Vagina (tissue), 2 donors: ENCODE measurements at regions not wholly inside any gene's neighbourhood (a gene's known extent, or its start where the extent isn't known, plus 50 kb on each side); places are given as distances from the start of the nearest gene placed in this dataset.

Experiments used
- DNase-seq, 2 donors: peaks; one replicate each; pipeline ENCODE4 v3.0.0-alpha.2; 2017; ENCODE audit errors: extremely low spot score in 2 of 2
- H3K27ac ChIP-seq: fragments of 200-600 bp; sonication (generic); one replicate; pipeline ENCODE4 v1.5.1; 2019
- H3K27me3 ChIP-seq: fragments of 200-600 bp; sonication (generic); one replicate; pipeline ENCODE4 v1.5.1; 2019
- H3K36me3 ChIP-seq, 2 donors: fragments of 200-600 bp; sonication (generic); one replicate each; pipeline ENCODE4 v1.5.1; 2017 to 2019
- H3K4me1 ChIP-seq: fragments of 200-600 bp; sonication (generic); one replicate; pipeline ENCODE4 v1.5.1; 2019
- H3K4me3 ChIP-seq, 2 donors: fragments of 200-600 bp; sonication (generic); 1 replicate in 1 of 2; 2 replicates in 1 of 2; pipeline ENCODE4 v1.5.1; 2016 to 2019
- H3K9me3 ChIP-seq: fragments of 200-600 bp; sonication (generic); one replicate; pipeline ENCODE4 v1.5.1; 2019
- POLR2A ChIP-seq, 2 donors: fragments of 450-650 bp; IDR thresholded peaks; one replicate each; pipeline ENCODE4 v1.6.1; 2017; ENCODE audit warnings: antibody characterized with exemption in 2 of 2, mild to moderate bottlenecking in 2 of 2, moderate library complexity in 2 of 2
- POLR2AphosphoS5 ChIP-seq, 2 donors: sonication (generic); formaldehyde crosslinking; IDR thresholded peaks; one replicate each; pipeline ENCODE4 v1.9.0; 2017; ENCODE audit warnings: antibody characterized with exemption in 2 of 2, mild to moderate bottlenecking in 2 of 2, low read depth in 1 of 2; ENCODE audit not compliant: insufficient read depth in 1 of 2
- intact Hi-C: fragments of 100-400 bp; cut with DNase I; formaldehyde crosslinking; loops from one replicate; pipeline ENCODE4 v1.15.1; 2023
- TF ChIP-seq, protein P1 (sequence below), 3 experiments: fragments of 450-650 bp in 2 of 3; fragments of 200-600 bp in 1 of 3; sonication (generic) in 1 of 3; IDR thresholded peaks; one replicate each; pipeline ENCODE4 v1.5.1; 2017 to 2019; ENCODE audit warnings: antibody characterized with exemption in 3 of 3, mild to moderate bottlenecking in 2 of 3, moderate library complexity in 2 of 3

DNA sequence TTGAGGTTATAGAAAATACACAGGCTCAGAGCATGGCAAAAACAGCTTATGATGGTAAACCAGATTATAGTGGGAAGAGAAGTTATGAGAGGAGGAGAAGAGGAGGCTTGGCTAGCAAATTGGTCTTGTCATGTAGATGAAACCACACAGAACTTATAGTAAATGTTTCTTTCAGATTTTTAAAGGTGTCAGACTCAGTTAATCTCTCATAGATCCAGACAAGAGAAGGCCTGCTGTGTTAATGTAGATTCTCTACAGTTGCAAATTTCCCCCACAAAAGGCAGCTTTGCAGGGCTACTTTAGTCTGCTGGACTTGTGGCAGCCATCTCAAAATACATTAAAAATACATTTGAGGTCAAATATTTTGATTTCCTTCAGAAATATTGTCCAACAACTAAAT is 1731.7 kb downstream of the ARAP2 start:
- Histone ChIP-seq H3K9me3 (no peaks in the 10 kb centered on the region), H3K4me3 (no peak overlapping the region), H3K4me1 (no peaks in the 10 kb centered on the region), H3K36me3 (no peaks in the 10 kb centered on the region), H3K27me3 (no peaks in the 10 kb centered on the region), H3K27ac (no peak overlapping the region)
- intact Hi-C loops: no loop called here
- DNase-seq: no peak
- TF ChIP-seq, protein P1, sequence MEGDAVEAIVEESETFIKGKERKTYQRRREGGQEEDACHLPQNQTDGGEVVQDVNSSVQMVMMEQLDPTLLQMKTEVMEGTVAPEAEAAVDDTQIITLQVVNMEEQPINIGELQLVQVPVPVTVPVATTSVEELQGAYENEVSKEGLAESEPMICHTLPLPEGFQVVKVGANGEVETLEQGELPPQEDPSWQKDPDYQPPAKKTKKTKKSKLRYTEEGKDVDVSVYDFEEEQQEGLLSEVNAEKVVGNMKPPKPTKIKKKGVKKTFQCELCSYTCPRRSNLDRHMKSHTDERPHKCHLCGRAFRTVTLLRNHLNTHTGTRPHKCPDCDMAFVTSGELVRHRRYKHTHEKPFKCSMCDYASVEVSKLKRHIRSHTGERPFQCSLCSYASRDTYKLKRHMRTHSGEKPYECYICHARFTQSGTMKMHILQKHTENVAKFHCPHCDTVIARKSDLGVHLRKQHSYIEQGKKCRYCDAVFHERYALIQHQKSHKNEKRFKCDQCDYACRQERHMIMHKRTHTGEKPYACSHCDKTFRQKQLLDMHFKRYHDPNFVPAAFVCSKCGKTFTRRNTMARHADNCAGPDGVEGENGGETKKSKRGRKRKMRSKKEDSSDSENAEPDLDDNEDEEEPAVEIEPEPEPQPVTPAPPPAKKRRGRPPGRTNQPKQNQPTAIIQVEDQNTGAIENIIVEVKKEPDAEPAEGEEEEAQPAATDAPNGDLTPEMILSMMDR (IDR thresholded peaks at IDR 0.05): no peak

DNA sequence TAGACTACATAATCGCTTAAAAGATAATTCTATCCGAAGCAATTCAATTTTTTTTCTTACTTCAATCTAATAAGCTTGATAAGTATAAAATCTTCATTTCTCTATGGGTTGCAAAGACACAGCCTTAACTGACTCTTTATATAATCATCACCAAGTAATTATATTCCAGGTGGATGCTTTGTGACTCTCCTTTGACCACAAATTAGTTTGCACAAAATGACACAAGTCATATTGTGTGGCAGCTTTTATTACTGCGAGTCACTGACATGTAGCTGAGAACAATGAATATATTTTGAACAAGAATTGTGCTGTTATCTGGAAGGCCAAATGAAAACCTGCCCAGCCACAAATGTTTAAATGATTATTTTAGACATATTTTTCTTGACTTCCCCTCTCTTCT is 1727.8 kb downstream of the ARAP2 start:
- Histone ChIP-seq H3K27ac (no peak overlapping the region), H3K36me3 (no peaks in the 10 kb centered on the region), H3K27me3 (no peaks in the 10 kb centered on the region), H3K9me3 (no peaks in the 10 kb centered on the region), H3K4me1 (no peaks in the 10 kb centered on the region), H3K4me3 (no peak overlapping the region)
- TF ChIP-seq POLR2A (IDR thresholded peaks at IDR 0.05): no peak
- TF ChIP-seq, protein P1 (IDR thresholded peaks at IDR 0.05): no peak
- TF ChIP-seq POLR2AphosphoS5 (IDR thresholded peaks at IDR 0.05; ENCODE audit: insufficient read depth in 1 of 2, low read depth in 1 of 2): no peak
- no peak for DNase-seq
- intact Hi-C loops: no loop called here

DNA sequence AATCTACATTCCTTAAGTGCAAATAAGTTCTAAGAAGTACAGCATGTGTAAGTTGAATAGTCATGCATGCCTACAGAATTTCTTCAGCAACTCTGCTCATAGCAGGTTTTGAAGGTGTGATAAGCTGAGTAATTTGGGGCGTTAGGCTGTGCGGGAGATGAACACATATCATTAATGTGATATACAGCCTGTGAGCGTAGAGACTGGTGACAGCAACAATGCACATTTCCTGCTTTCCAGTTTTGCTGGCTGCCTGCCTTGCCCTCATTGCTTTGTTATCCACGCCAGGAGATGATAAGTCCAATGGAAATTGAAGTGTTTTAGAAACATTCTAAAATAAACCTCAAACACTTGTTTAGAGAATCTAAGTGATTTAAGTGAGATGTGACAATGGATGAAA is 1709.4 kb downstream of the ARAP2 start:
- Histone ChIP-seq H3K27me3 (no peaks in the 10 kb centered on the region), H3K9me3 (no peaks in the 10 kb centered on the region), H3K4me1 (no peaks in the 10 kb centered on the region), H3K27ac (no peak overlapping the region), H3K36me3 (no peaks in the 10 kb centered on the region), H3K4me3 (no peak overlapping the region)
- TF ChIP-seq, protein P1 (IDR thresholded peaks at IDR 0.05): no peak
- intact Hi-C loops: no loop called here
- DNase-seq: no peak

DNA sequence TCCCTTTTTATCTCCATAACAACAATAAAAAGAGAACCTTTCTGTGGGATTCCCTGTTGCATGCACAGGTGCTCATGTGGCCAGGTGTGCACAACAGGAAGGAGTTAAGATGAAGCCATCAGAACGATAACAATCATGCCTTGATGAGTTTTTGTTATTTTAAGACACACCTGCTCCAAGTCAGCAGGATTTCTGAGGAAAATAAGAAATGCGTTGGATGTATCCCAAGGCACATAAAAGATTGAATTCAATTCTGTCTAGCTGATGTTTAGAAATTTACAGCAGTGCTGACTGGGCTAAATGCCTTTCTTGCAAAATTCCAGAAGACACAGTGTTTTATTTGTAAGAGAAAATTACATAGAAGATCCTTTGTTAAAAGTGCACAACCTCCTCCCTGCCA is 1678.2 kb downstream of the ARAP2 start:
- H3K9me3 ChIP-seq: no peaks in the 10 kb centered on the region
- no peaks in the 10 kb centered on the region for H3K27me3 ChIP-seq
- no peaks in the 10 kb centered on the region for H3K36me3 ChIP-seq
- TF ChIP-seq POLR2A (IDR thresholded peaks at IDR 0.05) (no peak), POLR2AphosphoS5 (IDR thresholded peaks at IDR 0.05; ENCODE audit: insufficient read depth in 1 of 2, low read depth in 1 of 2) (no peak)
- TF ChIP-seq, protein P1 (IDR thresholded peaks at IDR 0.05): no peak
- no peak overlapping the region for H3K27ac ChIP-seq
- intact Hi-C loops: no loop called here
- no peaks in the 10 kb centered on the region for H3K4me1 ChIP-seq
- DNase-seq: no peak
- no peak overlapping the region for H3K4me3 ChIP-seq

DNA sequence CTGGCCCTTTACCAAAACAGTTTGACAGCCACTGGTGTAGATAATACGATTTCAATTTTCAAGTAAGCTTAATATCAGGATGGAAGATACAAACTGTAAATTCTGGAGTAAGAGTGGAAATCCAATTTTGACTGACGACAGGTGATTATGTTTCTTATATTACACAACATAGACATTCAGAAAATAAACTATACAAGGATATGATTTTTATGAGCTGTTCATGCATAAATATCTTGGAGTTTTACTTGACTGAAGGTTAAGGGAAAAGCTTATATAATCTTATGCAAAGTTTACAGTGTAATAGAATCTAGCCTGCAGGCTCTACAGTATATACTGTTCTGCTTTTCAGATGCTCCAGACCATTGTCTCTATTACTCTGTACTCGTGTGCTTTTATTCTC is 1672.3 kb downstream of the ARAP2 start:
- Histone ChIP-seq H3K27ac (no peak overlapping the region), H3K9me3 (no peaks in the 10 kb centered on the region), H3K27me3 (no peaks in the 10 kb centered on the region), H3K36me3 (no peaks in the 10 kb centered on the region), H3K4me3 (no peak overlapping the region), H3K4me1 (no peaks in the 10 kb centered on the region)
- intact Hi-C loops: no loop called here
- no peak for DNase-seq
- no peak for TF ChIP-seq POLR2AphosphoS5 (IDR thresholded peaks at IDR 0.05; ENCODE audit: insufficient read depth in 1 of 2, low read depth in 1 of 2)
- TF ChIP-seq POLR2A (IDR thresholded peaks at IDR 0.05): no peak
- TF ChIP-seq, protein P1 (IDR thresholded peaks at IDR 0.05): no peak
